Osteocyte (in vitro differentiated cells): ENCODE measurements at regions not wholly inside any gene's neighbourhood (a gene's known extent, or its start where the extent isn't known, plus 50 kb on each side); places are given as distances from the start of the nearest gene placed in this dataset.

ENCODE experiments used
- DNase-seq: peaks from one replicate; pipeline ENCODE4 v3.0.0; 2021; ENCODE audit warnings: mixed read lengths; ENCODE audit not compliant: unreplicated experiment; ENCODE audit errors: extremely low spot score
- H3K27ac Mint-ChIP-seq: one replicate; pipeline ENCODE4 v1.8.0; 2021; ENCODE audit warnings: mild to moderate bottlenecking, mixed read lengths; ENCODE audit not compliant: unreplicated experiment
- H3K27me3 Mint-ChIP-seq: one replicate; pipeline ENCODE4 v1.8.0; 2021; ENCODE audit warnings: mixed read lengths; ENCODE audit not compliant: unreplicated experiment
- H3K36me3 Mint-ChIP-seq: one replicate; pipeline ENCODE4 v1.8.0; 2021; ENCODE audit warnings: mixed read lengths; ENCODE audit not compliant: unreplicated experiment
- H3K4me1 Mint-ChIP-seq: one replicate; pipeline ENCODE4 v1.8.0; 2021; ENCODE audit warnings: mixed read lengths; ENCODE audit not compliant: unreplicated experiment
- H3K4me3 Mint-ChIP-seq: one replicate; pipeline ENCODE4 v1.8.0; 2021; ENCODE audit warnings: mild to moderate bottlenecking, moderate library complexity, mixed read lengths; ENCODE audit not compliant: unreplicated experiment
- H3K9me3 Mint-ChIP-seq: one replicate; pipeline ENCODE4 v1.8.0; 2021; ENCODE audit warnings: mixed read lengths; ENCODE audit not compliant: unreplicated experiment
- TF ChIP-seq, protein P1 (sequence below): fragments of 200-600 bp; sonication (generic); IDR thresholded peaks from 2 replicates; pipeline ENCODE4 v1.5.0; 2021; ENCODE audit warnings: antibody characterized with exemption, mild to moderate bottlenecking, moderate library complexity

DNA sequence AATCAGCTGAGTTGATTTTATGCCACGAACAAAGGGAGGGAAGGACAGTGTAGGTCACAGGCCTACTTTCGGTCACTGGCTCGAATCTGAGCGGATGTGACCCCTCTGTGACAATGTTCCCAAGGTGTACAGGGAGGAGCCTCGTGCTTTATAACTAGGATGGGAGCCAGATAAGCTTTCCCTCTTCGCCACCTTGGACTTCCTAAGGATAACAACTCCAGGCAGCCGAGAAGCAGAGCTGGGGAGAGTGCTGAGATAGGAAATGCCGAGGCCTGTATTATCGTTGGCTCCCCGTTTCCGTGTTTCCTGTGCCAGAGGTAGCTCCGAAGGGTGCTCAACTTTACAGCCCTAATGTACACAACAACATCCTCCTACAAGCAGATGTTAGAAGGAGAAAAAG is 217.8 kb upstream of the IRX3 start:
- Mint-ChIP-seq H3K36me3 (no peaks in the 10 kb centered on the region), H3K27me3 (peaks cover 31% of the 10 kb centered on the region), H3K4me1 (peaks cover 11% of the 10 kb centered on the region), H3K9me3 (no peaks in the 10 kb centered on the region), H3K27ac (no peak overlapping the region), H3K4me3 (no peak overlapping the region)
- no peak for DNase-seq
- TF ChIP-seq, protein P1, sequence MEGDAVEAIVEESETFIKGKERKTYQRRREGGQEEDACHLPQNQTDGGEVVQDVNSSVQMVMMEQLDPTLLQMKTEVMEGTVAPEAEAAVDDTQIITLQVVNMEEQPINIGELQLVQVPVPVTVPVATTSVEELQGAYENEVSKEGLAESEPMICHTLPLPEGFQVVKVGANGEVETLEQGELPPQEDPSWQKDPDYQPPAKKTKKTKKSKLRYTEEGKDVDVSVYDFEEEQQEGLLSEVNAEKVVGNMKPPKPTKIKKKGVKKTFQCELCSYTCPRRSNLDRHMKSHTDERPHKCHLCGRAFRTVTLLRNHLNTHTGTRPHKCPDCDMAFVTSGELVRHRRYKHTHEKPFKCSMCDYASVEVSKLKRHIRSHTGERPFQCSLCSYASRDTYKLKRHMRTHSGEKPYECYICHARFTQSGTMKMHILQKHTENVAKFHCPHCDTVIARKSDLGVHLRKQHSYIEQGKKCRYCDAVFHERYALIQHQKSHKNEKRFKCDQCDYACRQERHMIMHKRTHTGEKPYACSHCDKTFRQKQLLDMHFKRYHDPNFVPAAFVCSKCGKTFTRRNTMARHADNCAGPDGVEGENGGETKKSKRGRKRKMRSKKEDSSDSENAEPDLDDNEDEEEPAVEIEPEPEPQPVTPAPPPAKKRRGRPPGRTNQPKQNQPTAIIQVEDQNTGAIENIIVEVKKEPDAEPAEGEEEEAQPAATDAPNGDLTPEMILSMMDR: no peak

DNA sequence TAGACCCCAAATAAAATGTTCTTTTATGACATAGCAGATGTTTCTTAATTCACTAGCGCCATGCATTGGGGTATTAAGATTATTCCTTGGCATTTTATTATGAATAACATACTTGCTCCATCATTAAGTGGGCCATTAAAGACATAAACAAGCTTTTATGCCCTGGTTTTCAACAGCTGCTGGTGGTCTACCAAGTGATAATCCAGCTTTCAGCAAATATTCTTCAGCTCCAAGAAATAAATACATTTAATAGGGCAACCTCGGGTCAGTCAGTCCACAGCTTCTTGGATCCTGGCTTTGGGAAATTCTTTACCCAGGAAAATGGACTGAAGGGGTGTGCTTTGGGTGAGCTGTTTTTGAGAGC is 217.3 kb upstream of the IRX3 start:
- Mint-ChIP-seq H3K27me3 (peaks cover 31% of the 10 kb centered on the region), H3K36me3 (no peaks in the 10 kb centered on the region), H3K4me1 (peaks cover 8% of the 10 kb centered on the region), H3K27ac (no peak overlapping the region), H3K4me3 (no peak overlapping the region), H3K9me3 (no peaks in the 10 kb centered on the region)
- TF ChIP-seq, protein P1: no peak
- DNase-seq: no peak

DNA sequence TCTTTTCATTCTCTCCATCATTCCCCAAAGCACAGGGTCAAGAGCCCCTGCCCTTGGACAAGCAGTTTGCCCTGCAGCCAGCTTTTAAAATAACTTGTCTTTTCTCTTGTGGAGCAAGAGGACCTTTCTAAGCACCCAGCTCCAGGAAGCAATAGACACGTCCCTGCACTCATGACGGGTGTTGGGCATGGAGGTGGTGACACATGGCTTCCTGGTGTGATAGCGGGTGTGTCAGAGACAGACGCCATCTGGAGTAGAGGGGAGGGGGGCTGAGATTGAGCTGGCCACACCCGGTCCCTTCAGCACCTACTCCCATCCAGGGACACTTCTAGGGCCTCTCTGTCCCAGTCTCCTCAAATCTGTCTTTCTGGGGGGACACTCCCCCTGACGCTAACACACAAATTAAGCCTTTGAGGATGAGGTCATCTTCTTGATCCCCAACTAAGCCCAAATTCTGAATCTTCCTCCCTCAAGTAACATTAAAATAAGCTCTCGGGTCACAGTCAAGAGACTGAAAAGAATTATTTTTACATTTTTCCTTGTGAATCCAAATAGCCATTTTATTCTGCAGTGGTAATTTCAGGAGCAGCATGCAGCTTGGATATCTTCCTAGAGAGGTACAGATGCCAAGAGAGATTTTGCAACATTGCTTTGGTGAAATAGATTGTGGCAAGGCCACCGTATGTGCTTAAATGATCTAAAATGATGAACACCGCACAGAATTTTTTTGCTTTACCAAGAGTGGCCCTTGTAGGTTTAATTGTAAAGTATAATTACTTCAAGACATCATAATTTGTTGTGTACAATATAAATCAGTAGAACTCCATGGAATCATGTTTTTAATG is 216.6 kb upstream of the IRX3 start:
- TF ChIP-seq, protein P1: no peak

DNA sequence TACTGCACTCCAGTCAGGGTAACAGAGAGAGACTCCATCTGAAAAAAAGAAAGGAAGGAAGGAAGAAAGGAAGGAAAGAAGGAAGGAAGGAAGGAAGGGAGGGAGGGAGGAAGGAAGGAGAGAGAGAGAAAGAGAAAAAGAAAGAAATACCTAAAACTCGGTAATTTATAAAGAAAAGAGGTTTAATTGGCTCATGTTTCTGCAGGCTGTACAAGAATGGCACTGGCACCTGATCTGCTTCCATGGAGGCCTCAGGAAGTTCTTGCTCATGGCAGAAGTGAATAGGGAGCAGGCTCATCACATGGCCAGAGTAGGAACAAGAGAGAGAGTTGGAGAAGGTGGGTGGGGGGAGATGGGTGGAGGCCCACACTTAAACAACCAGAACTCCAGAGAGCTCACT is 215.2 kb upstream of the IRX3 start:
- Mint-ChIP-seq H3K4me3 (no peak overlapping the region), H3K9me3 (peaks cover 16% of the 10 kb centered on the region), H3K27me3 (peaks cover 25% of the 10 kb centered on the region), H3K27ac (no peak overlapping the region), H3K36me3 (no peaks in the 10 kb centered on the region), H3K4me1 (peaks cover 7% of the 10 kb centered on the region)
- DNase-seq: no peak
- TF ChIP-seq, protein P1: no peak

More for the DNA sequence above, 216.6 kb upstream of the IRX3 start:
- Mint-ChIP-seq H3K4me3 (no peak overlapping the region), H3K27me3 (peaks cover 28% of the 10 kb centered on the region), H3K36me3 (no peaks in the 10 kb centered on the region), H3K9me3 (peaks cover 5% of the 10 kb centered on the region), H3K4me1 (peaks cover 8% of the 10 kb centered on the region), H3K27ac (no peak overlapping the region)
- no peak for DNase-seq

DNA sequence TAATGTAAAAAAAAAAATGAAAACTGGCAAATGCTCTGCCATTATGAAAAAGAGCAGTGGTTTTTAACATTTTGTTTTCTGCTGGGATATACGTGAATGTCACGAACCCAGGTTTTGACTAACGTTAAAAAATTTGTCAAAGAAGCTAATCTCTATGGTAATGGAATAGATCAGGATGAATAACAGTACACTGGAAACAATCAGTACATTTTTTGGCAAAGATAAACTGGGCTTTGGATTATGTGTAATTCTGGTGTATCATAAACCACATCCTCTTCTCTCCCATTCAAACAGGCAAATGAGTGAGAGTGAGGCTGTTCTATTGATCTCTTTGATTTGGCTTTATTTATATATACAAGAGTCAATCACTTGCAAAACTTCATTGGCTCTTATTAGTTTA is 207.0 kb upstream of the IRX3 start:
- no peak overlapping the region for H3K27ac Mint-ChIP-seq
- no peaks in the 10 kb centered on the region for H3K36me3 Mint-ChIP-seq
- H3K27me3 Mint-ChIP-seq: peaks cover 10% of the 10 kb centered on the region
- no peak for DNase-seq
- H3K4me3 Mint-ChIP-seq: no peak overlapping the region
- TF ChIP-seq, protein P1: no peak
- peaks cover 18% of the 10 kb centered on the region for H3K9me3 Mint-ChIP-seq
- H3K4me1 Mint-ChIP-seq: peaks cover 6% of the 10 kb centered on the region
